Cardiac septum (tissue), 1 donor: ENCODE measurements at regions not wholly inside any gene's neighbourhood (a gene's known extent, or its start where the extent isn't known, plus 50 kb on each side); places are given as distances from the start of the nearest gene placed in this dataset.
"Not testable (repeated sequence)": the region's sequence is repeated elsewhere in the genome, so short reads cannot be mapped to it uniquely, and the experiment has no call there.

Source experiments
- DNase-seq: peaks from one replicate; pipeline ENCODE4 v3.0.0-alpha.2; 2020; ENCODE audit warnings: low spot score
- intact Hi-C: fragments of 100-400 bp; cut with DNase I; formaldehyde crosslinking; loops from one replicate; pipeline ENCODE4 v1.14.0; 2022
- donor health status: DM: no; HTN: no; CAD: no.

- no peak for DNase-seq
- intact Hi-C loops: no loop called here
These were observed 500.7 kb downstream of the CCSER2 start for GRCh38 chr10:84829131-84829530.

GRCh38 chr10:84837041-84837812 lies 508.8 kb downstream of the CCSER2 start:
- intact Hi-C loops: no loop called here
- no peak for DNase-seq

GRCh38 chr10:84837877-84838276 lies 509.5 kb downstream of the CCSER2 start:
- intact Hi-C loops: no loop called here
- no peak for DNase-seq

- intact Hi-C loops: no loop called here
- no peak for DNase-seq
These were observed 510.5 kb downstream of the CCSER2 start for GRCh38 chr10:84838851-84839250.

- intact Hi-C loops: loop anchor here (10.0 kb wide), 1 partner anchor 672 kb away; no protein-coding TSS in a partner anchor
- no peak for DNase-seq
These were observed 514.2 kb downstream of the CCSER2 start for GRCh38 chr10:84842593-84842992.

- intact Hi-C loops: loop anchor here (2.0 to 10.0 kb wide), 2 partner anchors 62 to 670 kb away; no protein-coding TSS in a partner anchor
- no peak for DNase-seq
These were observed 516.1 kb downstream of the CCSER2 start for GRCh38 chr10:84844461-84844860.

- DNase-seq: no peak
These were observed 517.4 kb downstream of the CCSER2 start for GRCh38 chr10:84845628-84846261.

GRCh38 chr10:84846658-84847316 lies 518.4 kb downstream of the CCSER2 start:
- DNase-seq: no peak
- intact Hi-C loops: loop anchor here (10.0 kb wide), 1 partner anchor 668 kb away; no protein-coding TSS in a partner anchor

More at GRCh38 chr10:84845628-84846261, 517.4 kb downstream of the CCSER2 start:
- intact Hi-C loops: loop anchor here (2.0 to 10.0 kb wide), 2 partner anchors 63 to 669 kb away; no protein-coding TSS in a partner anchor

- intact Hi-C loops: loop anchor here (10.0 kb wide), 1 partner anchor 666 kb away; no protein-coding TSS in a partner anchor
- DNase-seq: no peak
These were observed 520.6 kb downstream of the CCSER2 start for GRCh38 chr10:84848967-84849366.

- intact Hi-C loops: no loop called here
- no peak for DNase-seq
These were observed 522.4 kb downstream of the CCSER2 start for GRCh38 chr10:84850826-84851225.

GRCh38 chr10:84854439-84854838 lies 526.0 kb downstream of the CCSER2 start:
- intact Hi-C loops: no loop called here

GRCh38 chr10:84860855-84861254 lies 532.5 kb downstream of the CCSER2 start:
- intact Hi-C loops: no loop called here
- no peak for DNase-seq

More at GRCh38 chr10:84854439-84854838, 526.0 kb downstream of the CCSER2 start:
- DNase-seq: no peak

GRCh38 chr10:84862551-84862950 lies 534.2 kb downstream of the CCSER2 start:
- intact Hi-C loops: no loop called here
- DNase-seq: no peak

GRCh38 chr10:84863675-84864074 lies 535.3 kb downstream of the CCSER2 start:
- intact Hi-C loops: no loop called here
- DNase-seq: no peak

- no peak for DNase-seq
- intact Hi-C loops: no loop called here
These were observed 548.0 kb downstream of the CCSER2 start for GRCh38 chr10:84876116-84876999.

GRCh38 chr10:84879991-84880390 lies 551.6 kb downstream of the CCSER2 start:
- intact Hi-C loops: no loop called here
- DNase-seq: no peak

GRCh38 chr10:84881696-84882095 lies 553.3 kb downstream of the CCSER2 start:
- DNase-seq, intact Hi-C loops: not testable (repeated sequence)

GRCh38 chr10:84890706-84891105 lies 562.3 kb downstream of the CCSER2 start:
- intact Hi-C loops: no loop called here
- DNase-seq: no peak

GRCh38 chr10:84891631-84892030 lies 563.2 kb downstream of the CCSER2 start:
- intact Hi-C loops: no loop called here
- no peak for DNase-seq
